GM23248 (cell line): ENCODE measurements at regions not wholly inside any gene's neighbourhood (a gene's known extent, or its start where the extent isn't known, plus 50 kb on each side); places are given as distances from the start of the nearest gene placed in this dataset.

ENCODE experiments used
- DNase-seq: peaks from one replicate; pipeline ENCODE4 v3.0.0-alpha.2; 2015
- H2AFZ ChIP-seq: fragments of 200-600 bp; sonication (generic); 2 replicates; pipeline ENCODE4 v1.6.1; 2016; ENCODE audit warnings: antibody characterized with exemption
- H3F3A ChIP-seq: fragments of 200-600 bp; sonication (generic); 2 replicates; pipeline ENCODE4 v1.6.1; 2016; ENCODE audit warnings: mild to moderate bottlenecking, antibody characterized with exemption, mixed run types; ENCODE audit not compliant: insufficient read depth
- H3K27ac ChIP-seq: fragments of 200-600 bp; sonication (generic); 2 replicates; pipeline ENCODE4 v1.5.1; 2016; ENCODE audit warnings: mild to moderate bottlenecking
- H3K27me3 ChIP-seq: fragments of 200-600 bp; sonication (generic); replicated peaks from 2 replicates; pipeline ENCODE4 v1.6.1; 2016; ENCODE audit warnings: mild to moderate bottlenecking; ENCODE audit not compliant: insufficient read depth
- H3K36me3 ChIP-seq: fragments of 200-600 bp; sonication (generic); 2 replicates; pipeline ENCODE4 v1.6.1; 2016; ENCODE audit warnings: low read depth, mild to moderate bottlenecking
- H3K4me1 ChIP-seq: fragments of 200-600 bp; sonication (generic); 2 replicates; pipeline ENCODE4 v1.6.1; 2016; ENCODE audit warnings: mild to moderate bottlenecking; ENCODE audit not compliant: insufficient read depth
- H3K4me2 ChIP-seq: fragments of 200-600 bp; sonication (generic); one replicate; pipeline ENCODE4 v1.6.1; 2016; ENCODE audit warnings: mild to moderate bottlenecking; ENCODE audit not compliant: unreplicated experiment
- H3K4me3 ChIP-seq: fragments of 200-600 bp; sonication (generic); 2 replicates; pipeline ENCODE4 v1.5.1; 2016; ENCODE audit warnings: mild to moderate bottlenecking
- H3K79me2 ChIP-seq: fragments of 200-600 bp; sonication (generic); 2 replicates; pipeline ENCODE4 v1.6.1; 2016; ENCODE audit warnings: mild to moderate bottlenecking; ENCODE audit not compliant: insufficient read depth
- H3K9ac ChIP-seq: fragments of 200-600 bp; sonication (generic); 2 replicates; pipeline ENCODE4 v1.6.1; 2016; ENCODE audit warnings: mild to moderate bottlenecking
- H3K9me2 ChIP-seq: fragments of 200-600 bp; sonication (generic); 2 replicates; pipeline ENCODE4 v1.6.1; 2016; ENCODE audit warnings: mixed run types, mild to moderate bottlenecking, moderate library complexity; ENCODE audit not compliant: insufficient read depth
- H3K9me3 ChIP-seq: fragments of 200-600 bp; sonication (generic); one replicate; pipeline ENCODE4 v1.6.1; 2017; ENCODE audit warnings: low read depth
- H4K20me1 ChIP-seq: fragments of 200-600 bp; sonication (generic); 2 replicates; pipeline ENCODE4 v1.6.0; 2016; ENCODE audit not compliant: insufficient read depth
- EZH2 ChIP-seq: fragments of 200-600 bp; sonication (generic); IDR thresholded peaks from 2 replicates; pipeline ENCODE4 v1.6.1; 2018; ENCODE audit warnings: antibody characterized with exemption, mild to moderate bottlenecking; ENCODE audit not compliant: insufficient read depth, poor library complexity, severe bottlenecking
- EZH2phosphoT487 ChIP-seq: fragments of 200-600 bp; sonication (generic); IDR thresholded peaks from 2 replicates; pipeline ENCODE4 v1.6.1; 2018; ENCODE audit warnings: antibody characterized with exemption, moderate library complexity, mild to moderate bottlenecking, low read depth; ENCODE audit not compliant: insufficient read depth
- WGBS, 2 experiments: methylation state at CpG; one replicate each; pipeline ENCODE4 v1.1.6; 2015 to 2017; ENCODE audit warnings: low lambda C conversion rate in 2 of 2, low coverage in 1 of 2; ENCODE audit errors: missing lambda C conversion rate in 2 of 2; 5-methylcytosine and 5-hydroxymethylcytosine counted together
- in situ Hi-C: fragments of 300-500 bp; cut with MboI; formaldehyde crosslinking; loops from 2 replicates; pipeline ENCODE4 v1.15.0; 2020

- 85% methylated on average over 8 of the region's 8 CpGs for WGBS, 2 experiments
- no peaks in the 10 kb centered on the region for H3K4me1 ChIP-seq
- no peaks in the 10 kb centered on the region for H4K20me1 ChIP-seq
- H3K4me3 ChIP-seq: no peak overlapping the region
- DNase-seq: no peak
- no peaks in the 10 kb centered on the region for H3K9me2 ChIP-seq
- H2AFZ ChIP-seq: no peak overlapping the region
- H3K27ac ChIP-seq: no peak overlapping the region
- in situ Hi-C loops: no loop called here
- no peaks in the 10 kb centered on the region for H3K79me2 ChIP-seq
- no peak overlapping the region for H3K9ac ChIP-seq
- H3F3A ChIP-seq: no peaks in the 10 kb centered on the region
- TF ChIP-seq EZH2: no peak
- no peak for TF ChIP-seq EZH2phosphoT487
- no peaks in the 10 kb centered on the region for H3K27me3 ChIP-seq
- H3K4me2 ChIP-seq: no peak overlapping the region
- H3K36me3 ChIP-seq: no peaks in the 10 kb centered on the region
- H3K9me3 ChIP-seq: no peaks in the 10 kb centered on the region
Measured at GRCh38 chr15:70383856-70384255, 286.1 kb upstream of the TLE3 start.

GRCh38 chr15:70382762-70383458 lies 285.2 kb upstream of the TLE3 start:
- H3K4me1 ChIP-seq: no peaks in the 10 kb centered on the region
- H3K79me2 ChIP-seq: no peaks in the 10 kb centered on the region
- H4K20me1 ChIP-seq: no peaks in the 10 kb centered on the region
- H3K4me3 ChIP-seq: no peak overlapping the region
- no peaks in the 10 kb centered on the region for H3K9me2 ChIP-seq
- 90 to 91% methylated on average over 14 of the region's 14 CpGs for WGBS, 2 experiments
- H3K27ac ChIP-seq: no peak overlapping the region
- no peak overlapping the region for H3K4me2 ChIP-seq
- no peak overlapping the region for H3K9ac ChIP-seq
- H3F3A ChIP-seq: no peaks in the 10 kb centered on the region
- in situ Hi-C loops: no loop called here
- no peaks in the 10 kb centered on the region for H3K9me3 ChIP-seq
- no peaks in the 10 kb centered on the region for H3K27me3 ChIP-seq
- no peaks in the 10 kb centered on the region for H3K36me3 ChIP-seq
- no peak for DNase-seq
- TF ChIP-seq EZH2phosphoT487 (no peak), EZH2 (no peak)
- H2AFZ ChIP-seq: no peak overlapping the region

GRCh38 chr15:70382009-70382749 lies 284.5 kb upstream of the TLE3 start:
- no peak overlapping the region for H3K4me3 ChIP-seq
- no peak overlapping the region for H2AFZ ChIP-seq
- no peak overlapping the region for H3K4me2 ChIP-seq
- no peak overlapping the region for H3K27ac ChIP-seq
- DNase-seq: no peak
- no peaks in the 10 kb centered on the region for H3K9me3 ChIP-seq
- no peaks in the 10 kb centered on the region for H4K20me1 ChIP-seq
- no peak for TF ChIP-seq EZH2
- no peak for TF ChIP-seq EZH2phosphoT487
- H3K9me2 ChIP-seq: no peaks in the 10 kb centered on the region
- no peaks in the 10 kb centered on the region for H3K27me3 ChIP-seq
- peaks cover 3% of the 10 kb centered on the region; the same call in 1 of the 2 replicates for H3K4me1 ChIP-seq
- in situ Hi-C loops: no loop called here
- 83 to 91% methylated on average over 7 of the region's 7 CpGs for WGBS, 2 experiments
- H3K9ac ChIP-seq: no peak overlapping the region
- no peaks in the 10 kb centered on the region for H3K79me2 ChIP-seq
- H3F3A ChIP-seq: no peaks in the 10 kb centered on the region
- no peaks in the 10 kb centered on the region for H3K36me3 ChIP-seq

- Histone ChIP-seq H3K4me2 (no peak overlapping the region), H3K27ac (no peak overlapping the region), H2AFZ (no peak overlapping the region), H3K79me2 (no peaks in the 10 kb centered on the region), H3K4me3 (no peak overlapping the region), H3K27me3 (no peaks in the 10 kb centered on the region), H4K20me1 (no peaks in the 10 kb centered on the region), H3K9me3 (no peaks in the 10 kb centered on the region), H3K9me2 (no peaks in the 10 kb centered on the region), H3F3A (peaks cover 14% of the 10 kb centered on the region; the same call in 1 of the 2 replicates), H3K4me1 (peaks cover 21% of the 10 kb centered on the region), H3K9ac (no peak overlapping the region), H3K36me3 (no peaks in the 10 kb centered on the region)
- TF ChIP-seq EZH2 (no peak), EZH2phosphoT487 (no peak)
- WGBS, 2 experiments: 89 to 95% methylated on average over 9 of the region's 9 CpGs
- no peak for DNase-seq
- in situ Hi-C loops: no loop called here
Measured at GRCh38 chr15:70379938-70380883, 282.5 kb upstream of the TLE3 start.
